Ovary (tissue), 3 donors: ENCODE measurements at regions not wholly inside any gene's neighbourhood (a gene's known extent, or its start where the extent isn't known, plus 50 kb on each side); places are given as distances from the start of the nearest gene placed in this dataset.

Experiments used
- POLR2A ChIP-seq: fragments of 450-650 bp; IDR thresholded peaks from one replicate; pipeline ENCODE4 v1.6.1; 2017; ENCODE audit warnings: antibody characterized with exemption, mild to moderate bottlenecking, moderate library complexity
- TF ChIP-seq, protein P1 (sequence below), 3 donors: fragments of 450-650 bp in 2 of 3; fragments of 200-600 bp in 1 of 3; IDR thresholded peaks; one replicate each; pipeline versions ENCODE4 v1.5.1 to v1.8.0; 2016 to 2022; ENCODE audit warnings: antibody characterized with exemption in 3 of 3, mild to moderate bottlenecking in 1 of 3
- donor health status: DM: no; HTN: no; CAD: no.

DNA sequence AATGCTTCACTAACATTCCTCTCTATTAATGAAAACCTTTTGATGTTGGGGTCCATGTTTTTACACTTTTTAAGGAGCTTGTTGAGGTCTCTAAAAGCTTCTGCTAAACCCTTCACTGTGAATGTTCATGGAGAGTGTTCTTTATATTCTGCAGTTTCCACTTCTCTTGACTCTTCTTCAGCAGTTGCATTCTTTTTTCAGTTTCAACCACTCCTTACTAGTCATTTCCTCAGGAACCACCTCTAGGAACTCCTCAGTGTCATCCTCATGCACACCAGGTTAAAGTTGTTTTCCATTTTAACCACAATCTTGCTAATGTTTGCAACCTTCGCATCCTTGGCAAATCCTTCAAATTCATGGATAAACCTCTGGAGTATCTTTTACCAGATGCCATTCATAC lies 821.6 kb downstream of the ANKRD7 start:
- TF ChIP-seq, protein P1, sequence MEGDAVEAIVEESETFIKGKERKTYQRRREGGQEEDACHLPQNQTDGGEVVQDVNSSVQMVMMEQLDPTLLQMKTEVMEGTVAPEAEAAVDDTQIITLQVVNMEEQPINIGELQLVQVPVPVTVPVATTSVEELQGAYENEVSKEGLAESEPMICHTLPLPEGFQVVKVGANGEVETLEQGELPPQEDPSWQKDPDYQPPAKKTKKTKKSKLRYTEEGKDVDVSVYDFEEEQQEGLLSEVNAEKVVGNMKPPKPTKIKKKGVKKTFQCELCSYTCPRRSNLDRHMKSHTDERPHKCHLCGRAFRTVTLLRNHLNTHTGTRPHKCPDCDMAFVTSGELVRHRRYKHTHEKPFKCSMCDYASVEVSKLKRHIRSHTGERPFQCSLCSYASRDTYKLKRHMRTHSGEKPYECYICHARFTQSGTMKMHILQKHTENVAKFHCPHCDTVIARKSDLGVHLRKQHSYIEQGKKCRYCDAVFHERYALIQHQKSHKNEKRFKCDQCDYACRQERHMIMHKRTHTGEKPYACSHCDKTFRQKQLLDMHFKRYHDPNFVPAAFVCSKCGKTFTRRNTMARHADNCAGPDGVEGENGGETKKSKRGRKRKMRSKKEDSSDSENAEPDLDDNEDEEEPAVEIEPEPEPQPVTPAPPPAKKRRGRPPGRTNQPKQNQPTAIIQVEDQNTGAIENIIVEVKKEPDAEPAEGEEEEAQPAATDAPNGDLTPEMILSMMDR (IDR thresholded peaks at IDR 0.05): no peak
- no peak for TF ChIP-seq POLR2A
